H1 (cell line): ENCODE measurements at regions not wholly inside any gene's neighbourhood (a gene's known extent, or its start where the extent isn't known, plus 50 kb on each side); places are given as distances from the start of the nearest gene placed in this dataset.

ENCODE experiments used
- CTCF ChIA-PET: fragments of 300-600 bp; sonication (Branson Sonifier 250); formaldehyde crosslinking; loops from one replicate; lab custom pipeline; 2021; ENCODE audit not compliant: partially characterized antibody; lab: Charles Lee
- POLR2A ChIA-PET: fragments of 300-600 bp; sonication (Branson Sonifier 250); formaldehyde crosslinking; loops from one replicate; lab custom pipeline; 2021; ENCODE audit warnings: inconsistent platforms; ENCODE audit not compliant: partially characterized antibody; lab: Charles Lee
- DNase-seq, 2 experiments: peaks; one replicate each; pipeline versions ENCODE4 v3.0.0 to v3.0.0-alpha.2; 2010 to 2022; ENCODE audit warnings: low spot score in 2 of 2, low read depth in 1 of 2, mixed read lengths in 1 of 2
- FAIRE-seq: peaks from 2 replicates; lab custom pipeline; 2011; peaks lifted over from hg19 to GRCh38; lab: Jason Lieb, UNC
- H2AFZ ChIP-seq: 2 replicates; pipeline ENCODE4 v1.8.1; 2012; ENCODE audit warnings: low read length, inconsistent platforms
- H2AK5ac ChIP-seq: 2 replicates; pipeline ENCODE4 v1.6.1; 2013; ENCODE audit warnings: low read depth, low read length
- H2BK120ac ChIP-seq: replicated peaks from 2 replicates; pipeline ENCODE3; 2013; ENCODE audit warnings: low read depth, low read length, inconsistent platforms
- H2BK12ac ChIP-seq: 2 replicates; pipeline ENCODE4 v1.6.1; 2013; ENCODE audit warnings: low read depth, low read length
- H2BK15ac ChIP-seq: 2 replicates; pipeline ENCODE4 v1.6.1; 2013; ENCODE audit warnings: low read length
- H2BK20ac ChIP-seq: 2 replicates; pipeline ENCODE4 v1.6.1; 2013; ENCODE audit warnings: low read length
- H2BK5ac ChIP-seq: 2 replicates; pipeline ENCODE4 v1.6.1; 2013; ENCODE audit warnings: low read depth, low read length
- H3K14ac ChIP-seq: 2 replicates; pipeline ENCODE4 v1.6.1; 2013; ENCODE audit warnings: inconsistent platforms; ENCODE audit not compliant: insufficient read length
- H3K18ac ChIP-seq: 2 replicates; pipeline ENCODE4 v1.6.1; 2013; ENCODE audit warnings: low read length; ENCODE audit errors: extremely low read depth
- H3K23ac ChIP-seq: 2 replicates; pipeline ENCODE4 v1.6.1; 2013; ENCODE audit warnings: inconsistent platforms; ENCODE audit not compliant: insufficient read length
- H3K23me2 ChIP-seq: 2 replicates; pipeline ENCODE4 v1.6.1; 2013; ENCODE audit warnings: low read depth, low read length
- H3K27ac ChIP-seq: 2 replicates; pipeline ENCODE4 v1.6.1; 2011; ENCODE audit warnings: low read depth, low read length, inconsistent platforms
- H3K27me3 ChIP-seq, 4 experiments: replicated peaks in 1 of 4; 1 replicate in 1 of 4; 2 replicates in 3 of 4; pipeline versions ENCODE4 v1.6.1 to v1.8.1; 2011 to 2013; ENCODE audit warnings: low read length in 3 of 4, mild to moderate bottlenecking in 3 of 4, inconsistent platforms in 2 of 4, mixed read lengths in 2 of 4, moderate library complexity in 1 of 4; ENCODE audit not compliant: control insufficient read depth in 3 of 4, insufficient read depth in 3 of 4; ENCODE audit errors: extremely low read depth in 1 of 4
- H3K36me3 ChIP-seq, 4 experiments: 2 replicates each; pipeline versions ENCODE4 v1.6.1 to v1.8.1; 2011 to 2013; ENCODE audit warnings: mild to moderate bottlenecking in 4 of 4, low read length in 3 of 4, moderate library complexity in 2 of 4, control low read depth in 1 of 4, inconsistent platforms in 1 of 4; ENCODE audit not compliant: insufficient read depth in 4 of 4, control insufficient read depth in 2 of 4
- H3K4ac ChIP-seq: replicated peaks from 2 replicates; pipeline ENCODE3; 2013; ENCODE audit warnings: low read length, low read depth, mixed read lengths, inconsistent platforms; ENCODE audit not compliant: insufficient read length
- H3K4me1 ChIP-seq, 4 experiments: replicated peaks in 1 of 4; 1 replicate in 1 of 4; 2 replicates in 3 of 4; pipeline versions ENCODE4 v1.6.1 to v1.8.1; 2011 to 2013; ENCODE audit warnings: low read length in 3 of 4, inconsistent platforms in 2 of 4, mixed read lengths in 1 of 4; ENCODE audit not compliant: insufficient read depth in 4 of 4, control insufficient read depth in 3 of 4
- H3K4me2 ChIP-seq, 2 experiments: 2 replicates each; pipeline versions ENCODE4 v1.6.1 to v1.8.1; 2011 to 2013; ENCODE audit warnings: low read depth in 2 of 2, low read length in 2 of 2, control low read depth in 1 of 2, inconsistent platforms in 1 of 2, mild to moderate bottlenecking in 1 of 2; ENCODE audit not compliant: insufficient read depth in 1 of 2
- H3K4me3 ChIP-seq, 4 experiments: fragments of 200-600, 300-600 bp in 1 of 4; sonication (generic), shearing (Covaris generic), sonication (Bioruptor Twin) in 1 of 4; 2 replicates each; pipeline versions ENCODE4 v1.5.1 to v1.8.1; 2011 to 2016; ENCODE audit warnings: low read length in 4 of 4, low read depth in 3 of 4, control low read depth in 2 of 4, inconsistent platforms in 2 of 4, mild to moderate bottlenecking in 2 of 4, mixed read lengths in 1 of 4, moderate library complexity in 1 of 4; ENCODE audit not compliant: insufficient read depth in 2 of 4; ENCODE audit errors: extremely low read depth in 1 of 4
- H3K56ac ChIP-seq: replicated peaks from 2 replicates; pipeline ENCODE3; 2013; ENCODE audit warnings: low read depth, mild to moderate bottlenecking, mixed read lengths, low read length, inconsistent platforms; ENCODE audit not compliant: insufficient read length
- H3K79me1 ChIP-seq: 2 replicates; pipeline ENCODE4 v1.6.1; 2013; ENCODE audit warnings: low read depth, low read length, control low read depth
- H3K79me2 ChIP-seq, 2 experiments: 2 replicates each; pipeline versions ENCODE4 v1.6.1 to v1.8.1; 2012 to 2013; ENCODE audit warnings: low read length in 2 of 2, mild to moderate bottlenecking in 2 of 2, inconsistent platforms in 1 of 2; ENCODE audit not compliant: insufficient read depth in 2 of 2, control insufficient read depth in 1 of 2
- H3K9ac ChIP-seq, 4 experiments: replicated peaks in 1 of 4; 1 replicate in 1 of 4; 2 replicates in 3 of 4; pipeline versions ENCODE4 v1.6.1 to v1.8.1; 2011 to 2013; ENCODE audit warnings: low read depth in 3 of 4, low read length in 3 of 4, control low read depth in 2 of 4, mild to moderate bottlenecking in 2 of 4, moderate library complexity in 2 of 4, inconsistent platforms in 1 of 4; ENCODE audit errors: extremely low read depth in 1 of 4
- H3K9me3 ChIP-seq, 2 experiments: 2 replicates each; pipeline versions ENCODE4 v1.6.1 to v1.8.1; 2012 to 2013; ENCODE audit warnings: mild to moderate bottlenecking in 2 of 2, moderate library complexity in 2 of 2, control low read depth in 1 of 2, inconsistent platforms in 1 of 2, low read depth in 1 of 2, low read length in 1 of 2, mixed read lengths in 1 of 2; ENCODE audit not compliant: insufficient read depth in 2 of 2
- H4K20me1 ChIP-seq, 2 experiments: replicated peaks in 1 of 2; 2 replicates each; pipeline versions ENCODE3 to v1.8.1; 2011 to 2013; ENCODE audit warnings: inconsistent platforms in 2 of 2, low read length in 2 of 2, mild to moderate bottlenecking in 1 of 2; ENCODE audit not compliant: insufficient read depth in 2 of 2, control insufficient read depth in 1 of 2
- H4K5ac ChIP-seq: 2 replicates; pipeline ENCODE4 v1.6.1; 2013; ENCODE audit warnings: low read length, low read depth, mixed read lengths, inconsistent platforms; ENCODE audit not compliant: insufficient read length
- H4K8ac ChIP-seq: 2 replicates; pipeline ENCODE4 v1.8.0; 2013; ENCODE audit warnings: mild to moderate bottlenecking, moderate library complexity, low read length, inconsistent platforms; ENCODE audit not compliant: insufficient read depth; ENCODE audit errors: extremely low read depth
- H4K91ac ChIP-seq: replicated peaks from 2 replicates; pipeline ENCODE3; 2013; ENCODE audit warnings: low read length, mixed read lengths, inconsistent platforms; ENCODE audit not compliant: insufficient read length
- EZH2 ChIP-seq: fragments of 200-600 bp; sonication (generic); IDR thresholded peaks from 2 replicates; pipeline ENCODE4 v1.7.1; 2012; ENCODE audit warnings: low read depth, mild to moderate bottlenecking, moderate library complexity, low read length, inconsistent platforms; ENCODE audit not compliant: severe bottlenecking
- SIRT6 ChIP-seq: IDR thresholded peaks from one replicate; pipeline ENCODE4 v1.7.1; 2012; ENCODE audit warnings: low read length, inconsistent platforms
- TEAD4 ChIP-seq: IDR thresholded peaks from 2 replicates; pipeline ENCODE4 v1.6.1; 2012; ENCODE audit warnings: low read depth, low read length, inconsistent platforms, mixed read lengths
- WGBS, 2 experiments: shearing (Covaris generic) in 1 of 2; methylation state at CpG; one replicate each; pipeline versions ENCODE4 v1.1.6 to v1.1.7; 2013 to 2015; ENCODE audit warnings: low lambda C conversion rate in 2 of 2, mixed read lengths in 2 of 2, inconsistent platforms in 1 of 2, low coverage in 1 of 2, missing lambda C conversion rate in 1 of 2; ENCODE audit not compliant: insufficient replicate concordance in 2 of 2, insufficient coverage in 1 of 2, insufficient read length in 1 of 2; ENCODE audit errors: extremely low coverage in 1 of 2, missing lambda C conversion rate in 1 of 2; 5-methylcytosine and 5-hydroxymethylcytosine counted together

GRCh38 chr10:131536676-131537075 lies 225.2 kb upstream of the TCERG1L start:
- Histone ChIP-seq H3K56ac (no peak overlapping the region), H3K18ac (no peak overlapping the region), H3K79me2 (no peaks in the 10 kb centered on the region), H3K4ac (no peak overlapping the region), H2BK12ac (no peak overlapping the region), H3K27ac (no peak overlapping the region), H2BK5ac (no peak overlapping the region), H3K14ac (no peak overlapping the region), H2AK5ac (no peak overlapping the region), H3K79me1 (no peaks in the 10 kb centered on the region), H3K4me1 (no peaks in the 10 kb centered on the region), H4K20me1 (no peaks in the 10 kb centered on the region), H4K8ac (no peak overlapping the region), H2BK15ac (no peak overlapping the region), H3K4me3 (no peak overlapping the region), H3K9ac (no peak overlapping the region), H3K27me3 (no peaks in the 10 kb centered on the region), H4K5ac (no peak overlapping the region), H2BK20ac (no peak overlapping the region), H3K23ac (no peak overlapping the region), H2BK120ac (no peak overlapping the region), H4K91ac (no peak overlapping the region), H3K23me2 (no peaks in the 10 kb centered on the region), H2AFZ (no peak overlapping the region), H3K9me3 (no peaks in the 10 kb centered on the region), H3K4me2 (no peak overlapping the region)
- ChIA-PET CTCF (no interaction called here), POLR2A (no interaction called here)
- no peak for DNase-seq
- 87% methylated on average over 15 of the region's 15 CpGs; no CpG with 5 or more reads in 1 of the 2 experiments for WGBS, 2 experiments
- TF ChIP-seq TEAD4 (no peak), EZH2 (no peak), SIRT6 (no peak)
- TF ChIP-seq, all 59 proteins: peak for 0
- FAIRE-seq, result no peak
- no peaks in the 10 kb centered on the region for H3K36me3 ChIP-seq
